ENCODE measurements at regions not wholly inside any gene's neighbourhood (a gene's known extent, or its start where the extent isn't known, plus 50 kb on each side); places are given as distances from the start of the nearest gene placed in this dataset.

DNA sequence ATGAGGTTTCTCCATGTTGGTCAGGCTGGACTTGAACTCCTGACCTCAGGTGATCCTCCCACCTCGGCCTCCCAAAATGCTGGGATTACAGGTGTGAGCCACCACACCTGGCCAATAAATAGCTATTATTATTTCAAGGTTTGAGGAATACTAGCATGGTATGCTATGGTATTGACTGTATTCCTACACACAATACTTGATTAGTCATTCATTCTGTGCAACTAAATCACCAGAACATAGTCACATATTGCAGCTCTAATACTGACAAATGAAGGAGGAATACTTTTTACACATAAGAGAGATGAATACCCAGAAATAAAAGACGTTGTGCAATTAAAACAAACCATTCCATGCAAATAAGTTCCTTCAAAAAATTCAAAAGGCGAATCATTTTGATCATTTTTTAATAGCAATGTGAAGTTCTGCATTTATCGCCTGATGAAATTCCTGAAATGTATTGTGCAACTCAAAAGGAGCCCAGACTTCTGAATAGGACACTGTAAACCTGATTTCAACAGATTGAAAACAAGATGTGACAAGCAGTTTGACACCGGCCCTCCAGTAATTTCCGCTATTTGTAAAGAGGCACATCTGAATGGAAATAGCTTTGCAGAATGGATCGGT lies 687.4 kb upstream of the SEMA6A start:
- Histone ChIP-seq H3K4me3 (ENCODE audit: control insufficient read depth in 2 of 3, extremely low read depth in 1 of 3, insufficient read depth in 2 of 3, low read depth in 1 of 3, low read length in 3 of 3) (no peak overlapping the region), H3K4me2 (ENCODE audit: control insufficient read depth, extremely low read depth, insufficient read depth, low read depth, low read length) (no peak overlapping the region), H3K36me3 (ENCODE audit: control insufficient read depth in 2 of 2, extremely low read depth in 1 of 2, insufficient read depth in 2 of 2, low read length in 2 of 2) (no peaks in the 10 kb centered on the region), H3K4me1 (ENCODE audit: control insufficient read depth, extremely low read depth, insufficient read depth, low read length) (no peaks in the 10 kb centered on the region), H3K9me1 (ENCODE audit: control insufficient read depth, extremely low read depth, insufficient read depth, low read length) (no peaks in the 10 kb centered on the region), H3K27me3 (ENCODE audit: control insufficient read depth, extremely low read depth, insufficient read depth, low read length) (no peaks in the 10 kb centered on the region), H3K27ac (ENCODE audit: control insufficient read depth, insufficient read depth, low read length) (no peak overlapping the region), H2AFZ (ENCODE audit: control insufficient read depth, low read length) (no peak overlapping the region), H3K9me3 (ENCODE audit: control insufficient read depth, low read depth, low read length) (no peaks in the 10 kb centered on the region), H3K9ac (ENCODE audit: control insufficient read depth, extremely low read depth, insufficient read depth, low read length) (no peak overlapping the region), H4K20me1 (ENCODE audit: control insufficient read depth, extremely low read depth, insufficient read depth, low read length) (no peaks in the 10 kb centered on the region), H3K79me2 (ENCODE audit: control insufficient read depth, insufficient read depth, low read length) (no peaks in the 10 kb centered on the region)
- FAIRE-seq: no peak
- dilution Hi-C loops (cut with MboI; ENCODE audit: extremely low pct_ligation_motif_present, low sequenced_read_pairs): no loop called here
- DNase-seq (ENCODE audit: low read depth, low spot score): no peak
- TF ChIP-seq, protein P1, sequence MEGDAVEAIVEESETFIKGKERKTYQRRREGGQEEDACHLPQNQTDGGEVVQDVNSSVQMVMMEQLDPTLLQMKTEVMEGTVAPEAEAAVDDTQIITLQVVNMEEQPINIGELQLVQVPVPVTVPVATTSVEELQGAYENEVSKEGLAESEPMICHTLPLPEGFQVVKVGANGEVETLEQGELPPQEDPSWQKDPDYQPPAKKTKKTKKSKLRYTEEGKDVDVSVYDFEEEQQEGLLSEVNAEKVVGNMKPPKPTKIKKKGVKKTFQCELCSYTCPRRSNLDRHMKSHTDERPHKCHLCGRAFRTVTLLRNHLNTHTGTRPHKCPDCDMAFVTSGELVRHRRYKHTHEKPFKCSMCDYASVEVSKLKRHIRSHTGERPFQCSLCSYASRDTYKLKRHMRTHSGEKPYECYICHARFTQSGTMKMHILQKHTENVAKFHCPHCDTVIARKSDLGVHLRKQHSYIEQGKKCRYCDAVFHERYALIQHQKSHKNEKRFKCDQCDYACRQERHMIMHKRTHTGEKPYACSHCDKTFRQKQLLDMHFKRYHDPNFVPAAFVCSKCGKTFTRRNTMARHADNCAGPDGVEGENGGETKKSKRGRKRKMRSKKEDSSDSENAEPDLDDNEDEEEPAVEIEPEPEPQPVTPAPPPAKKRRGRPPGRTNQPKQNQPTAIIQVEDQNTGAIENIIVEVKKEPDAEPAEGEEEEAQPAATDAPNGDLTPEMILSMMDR (optimal IDR thresholded peaks at IDR 0.05 in 1 of 3, IDR thresholded peaks at IDR 0.05 in 1 of 3, conservative IDR thresholded peaks at IDR 0.05 in 1 of 3; ENCODE audit: extremely low read depth in 1 of 3, insufficient read depth in 2 of 3, low read length in 3 of 3): no peak
- TF ChIP-seq EZH2 (IDR thresholded peaks at IDR 0.05; ENCODE audit: low read length): no peak

DNA sequence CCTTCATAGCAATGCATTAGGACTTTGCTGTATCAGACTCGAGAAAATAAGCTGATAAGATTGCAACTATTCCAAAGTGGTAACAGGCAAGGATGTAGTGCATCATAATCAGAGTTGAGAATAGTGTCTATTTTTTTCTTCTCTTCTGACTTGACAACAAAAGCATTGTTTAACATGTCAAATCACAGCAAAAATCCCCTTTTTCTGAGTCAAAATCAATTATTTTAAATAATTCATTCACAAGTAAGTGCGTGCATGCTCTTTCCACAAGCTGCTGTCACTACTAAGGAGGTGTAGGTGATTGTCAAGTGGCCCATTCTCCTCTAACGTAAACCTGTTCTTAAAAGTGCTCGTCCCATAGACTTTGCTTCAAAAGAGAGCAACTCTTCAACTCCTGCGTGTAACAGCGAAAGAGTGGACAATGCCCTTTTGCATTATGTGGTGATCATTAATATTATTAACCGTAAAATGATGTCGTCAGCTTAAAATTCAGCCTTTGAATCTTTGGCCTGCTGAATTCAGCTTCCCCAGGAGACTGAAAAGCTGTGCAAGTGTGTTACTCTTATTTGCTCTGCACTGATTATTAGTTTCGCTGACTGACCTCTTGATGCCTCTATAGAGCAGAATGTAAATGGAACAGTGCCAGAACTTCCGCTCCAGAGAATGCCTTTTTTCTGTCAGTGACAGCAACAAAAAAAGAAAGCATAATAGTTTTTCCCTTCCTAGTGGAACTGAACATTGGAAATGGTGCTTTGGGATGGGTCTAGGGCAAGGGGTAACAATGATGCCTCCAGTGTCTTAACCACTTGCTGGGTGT lies 680.8 kb upstream of the SEMA6A start:
- Histone ChIP-seq H3K9me3 (ENCODE audit: control insufficient read depth, low read depth, low read length) (no peaks in the 10 kb centered on the region), H4K20me1 (ENCODE audit: control insufficient read depth, extremely low read depth, insufficient read depth, low read length) (no peaks in the 10 kb centered on the region), H3K4me3 (ENCODE audit: control insufficient read depth in 2 of 3, extremely low read depth in 1 of 3, insufficient read depth in 2 of 3, low read depth in 1 of 3, low read length in 3 of 3) (no peak overlapping the region), H3K4me2 (ENCODE audit: control insufficient read depth, extremely low read depth, insufficient read depth, low read depth, low read length) (no peak overlapping the region), H3K79me2 (ENCODE audit: control insufficient read depth, insufficient read depth, low read length) (no peaks in the 10 kb centered on the region), H3K36me3 (ENCODE audit: control insufficient read depth in 2 of 2, extremely low read depth in 1 of 2, insufficient read depth in 2 of 2, low read length in 2 of 2) (no peaks in the 10 kb centered on the region), H3K27me3 (ENCODE audit: control insufficient read depth, extremely low read depth, insufficient read depth, low read length) (no peaks in the 10 kb centered on the region), H2AFZ (ENCODE audit: control insufficient read depth, low read length) (no peak overlapping the region), H3K4me1 (ENCODE audit: control insufficient read depth, extremely low read depth, insufficient read depth, low read length) (no peaks in the 10 kb centered on the region), H3K9me1 (ENCODE audit: control insufficient read depth, extremely low read depth, insufficient read depth, low read length) (no peaks in the 10 kb centered on the region), H3K27ac (ENCODE audit: control insufficient read depth, insufficient read depth, low read length) (no peak overlapping the region), H3K9ac (ENCODE audit: control insufficient read depth, extremely low read depth, insufficient read depth, low read length) (no peak overlapping the region)
- TF ChIP-seq, protein P1 (optimal IDR thresholded peaks at IDR 0.05 in 1 of 3, IDR thresholded peaks at IDR 0.05 in 1 of 3, conservative IDR thresholded peaks at IDR 0.05 in 1 of 3; ENCODE audit: extremely low read depth in 1 of 3, insufficient read depth in 2 of 3, low read length in 3 of 3): no peak
- TF ChIP-seq EZH2 (IDR thresholded peaks at IDR 0.05; ENCODE audit: low read length): no peak
- dilution Hi-C loops (cut with MboI; ENCODE audit: extremely low pct_ligation_motif_present, low sequenced_read_pairs): no loop called here
- DNase-seq (ENCODE audit: low read depth, low spot score): no peak
- no peak for FAIRE-seq

Data from keratinocyte (primary cell).